Mesodermal cell (in vitro differentiated cells): ENCODE measurements at regions not wholly inside any gene's neighbourhood (a gene's known extent, or its start where the extent isn't known, plus 50 kb on each side); places are given as distances from the start of the nearest gene placed in this dataset.

Experiments used
- H3K27ac ChIP-seq: 2 replicates; pipeline ENCODE4 v1.7.0; 2013; ENCODE audit warnings: mild to moderate bottlenecking, low read depth, low read length, moderate library complexity; ENCODE audit not compliant: severe bottlenecking
- H3K36me3 ChIP-seq: 2 replicates; pipeline ENCODE4 v1.7.1; 2013; ENCODE audit warnings: mild to moderate bottlenecking, low read length, moderate library complexity; ENCODE audit not compliant: control insufficient read depth, insufficient read depth
- H3K4me1 ChIP-seq: one replicate; pipeline ENCODE4 v1.7.1; 2013; ENCODE audit warnings: mild to moderate bottlenecking, low read length; ENCODE audit not compliant: insufficient read depth, control insufficient read depth, poor library complexity, severe bottlenecking
- H3K4me3 ChIP-seq: 2 replicates; pipeline ENCODE4 v1.7.0; 2013; ENCODE audit warnings: low read length, control low read depth, mild to moderate bottlenecking; ENCODE audit not compliant: insufficient read depth, poor library complexity, severe bottlenecking; ENCODE audit errors: extremely low read depth
- H3K9me3 ChIP-seq: 2 replicates; pipeline ENCODE4 v1.7.1; 2013; ENCODE audit warnings: mild to moderate bottlenecking, low read length, moderate library complexity; ENCODE audit not compliant: control insufficient read depth
- WGBS, 2 experiments: methylation state at CpG; one replicate each; pipeline ENCODE4 v1.1.5; 2013; ENCODE audit warnings: missing lambda C conversion rate in 2 of 2; ENCODE audit not compliant: insufficient coverage in 2 of 2; 5-methylcytosine and 5-hydroxymethylcytosine counted together

- no peak overlapping the region for H3K27ac ChIP-seq
- no peaks in the 10 kb centered on the region for H3K4me1 ChIP-seq
Measured at GRCh38 chr18:41543815-41544214, 411.2 kb upstream of the PIK3C3 start.

GRCh38 chr18:41540237-41540871, 414.7 kb upstream of the PIK3C3 start:
- Histone ChIP-seq H3K36me3 (no peaks in the 10 kb centered on the region), H3K9me3 (no peaks in the 10 kb centered on the region), H3K4me3 (no peak overlapping the region), H3K27ac (no peak overlapping the region), H3K4me1 (no peaks in the 10 kb centered on the region)
- WGBS, 2 experiments: 100% methylated on average over 1 of the region's 3 CpGs

More at GRCh38 chr18:41543815-41544214, 411.2 kb upstream of the PIK3C3 start:
- WGBS, 2 experiments: no CpG with 5 or more reads among the region's 1 CpG
- Histone ChIP-seq H3K4me3 (no peak overlapping the region), H3K9me3 (no peaks in the 10 kb centered on the region), H3K36me3 (no peaks in the 10 kb centered on the region)

- Histone ChIP-seq H3K4me3 (no peak overlapping the region), H3K4me1 (no peaks in the 10 kb centered on the region), H3K36me3 (no peaks in the 10 kb centered on the region), H3K27ac (no peak overlapping the region), H3K9me3 (no peaks in the 10 kb centered on the region)
- WGBS, 2 experiments: 95% methylated on average over 2 of the region's 2 CpGs; no CpG with 5 or more reads in 1 of the 2 experiments
Measured at GRCh38 chr18:41538751-41539150, 416.3 kb upstream of the PIK3C3 start.

GRCh38 chr18:41537666-41538065, 417.4 kb upstream of the PIK3C3 start:
- Histone ChIP-seq H3K36me3 (no peaks in the 10 kb centered on the region), H3K9me3 (no peaks in the 10 kb centered on the region), H3K4me1 (no peaks in the 10 kb centered on the region), H3K4me3 (no peak overlapping the region), H3K27ac (no peak overlapping the region)
- 85 to 91% methylated on average over 2 of the region's 3 CpGs for WGBS, 2 experiments

- Histone ChIP-seq H3K4me1 (no peaks in the 10 kb centered on the region), H3K4me3 (no peak overlapping the region), H3K27ac (no peak overlapping the region), H3K9me3 (no peaks in the 10 kb centered on the region), H3K36me3 (no peaks in the 10 kb centered on the region)
- WGBS, 2 experiments: 81 to 90% methylated on average over 2 of the region's 6 CpGs
Measured at GRCh38 chr18:41532344-41533086, 422.5 kb upstream of the PIK3C3 start.

- Histone ChIP-seq H3K27ac (no peak overlapping the region), H3K9me3 (no peaks in the 10 kb centered on the region), H3K36me3 (no peaks in the 10 kb centered on the region), H3K4me3 (no peak overlapping the region), H3K4me1 (no peaks in the 10 kb centered on the region)
- WGBS, 2 experiments: no CpG with 5 or more reads among the region's 1 CpG
Measured at GRCh38 chr18:41530970-41531369, 424.1 kb upstream of the PIK3C3 start.

- no peak overlapping the region for H3K27ac ChIP-seq
- WGBS, 2 experiments: no CpG with 5 or more reads among the region's 2 CpGs
- no peaks in the 10 kb centered on the region for H3K4me1 ChIP-seq
- no peaks in the 10 kb centered on the region for H3K36me3 ChIP-seq
- no peak overlapping the region for H3K4me3 ChIP-seq
- H3K9me3 ChIP-seq: no peaks in the 10 kb centered on the region
Measured at GRCh38 chr18:41529093-41529492, 425.9 kb upstream of the PIK3C3 start.

- Histone ChIP-seq H3K4me3 (no peak overlapping the region), H3K27ac (no peak overlapping the region), H3K4me1 (no peaks in the 10 kb centered on the region), H3K36me3 (no peaks in the 10 kb centered on the region), H3K9me3 (no peaks in the 10 kb centered on the region)
- 80 to 100% methylated on average over 1 of the region's 1 CpG for WGBS, 2 experiments
Measured at GRCh38 chr18:41526054-41526453, 429.0 kb upstream of the PIK3C3 start.

- no peak overlapping the region for H3K27ac ChIP-seq
- H3K4me1 ChIP-seq: no peaks in the 10 kb centered on the region
- H3K36me3 ChIP-seq: no peaks in the 10 kb centered on the region
- 0% methylated on average over 1 of the region's 2 CpGs; no CpG with 5 or more reads in 1 of the 2 experiments for WGBS, 2 experiments
- H3K9me3 ChIP-seq: no peaks in the 10 kb centered on the region
- no peak overlapping the region for H3K4me3 ChIP-seq
Measured at GRCh38 chr18:41524674-41525470, 430.2 kb upstream of the PIK3C3 start.

- Histone ChIP-seq H3K4me3 (no peak overlapping the region), H3K27ac (no peak overlapping the region), H3K9me3 (no peaks in the 10 kb centered on the region), H3K4me1 (no peaks in the 10 kb centered on the region), H3K36me3 (no peaks in the 10 kb centered on the region)
Measured at GRCh38 chr18:41517142-41517541, 437.9 kb upstream of the PIK3C3 start.
